H1 (cell line): ENCODE measurements at regions not wholly inside any gene's neighbourhood (a gene's known extent, or its start where the extent isn't known, plus 50 kb on each side); places are given as distances from the start of the nearest gene placed in this dataset.

ENCODE experiments used
- CTCF ChIA-PET: fragments of 300-600 bp; sonication (Branson Sonifier 250); formaldehyde crosslinking; loops from one replicate; lab custom pipeline; 2021; ENCODE audit not compliant: partially characterized antibody; lab: Charles Lee
- POLR2A ChIA-PET: fragments of 300-600 bp; sonication (Branson Sonifier 250); formaldehyde crosslinking; loops from one replicate; lab custom pipeline; 2021; ENCODE audit warnings: inconsistent platforms; ENCODE audit not compliant: partially characterized antibody; lab: Charles Lee
- DNase-seq, 2 experiments: peaks; one replicate each; pipeline versions ENCODE4 v3.0.0 to v3.0.0-alpha.2; 2010 to 2022; ENCODE audit warnings: low spot score in 2 of 2, low read depth in 1 of 2, mixed read lengths in 1 of 2
- FAIRE-seq: peaks from 2 replicates; lab custom pipeline; 2011; peaks lifted over from hg19 to GRCh38; lab: Jason Lieb, UNC
- H2AFZ ChIP-seq: 2 replicates; pipeline ENCODE4 v1.8.1; 2012; ENCODE audit warnings: low read length, inconsistent platforms
- H2AK5ac ChIP-seq: 2 replicates; pipeline ENCODE4 v1.6.1; 2013; ENCODE audit warnings: low read depth, low read length
- H2BK120ac ChIP-seq: replicated peaks from 2 replicates; pipeline ENCODE3; 2013; ENCODE audit warnings: low read depth, low read length, inconsistent platforms
- H2BK12ac ChIP-seq: 2 replicates; pipeline ENCODE4 v1.6.1; 2013; ENCODE audit warnings: low read depth, low read length
- H2BK15ac ChIP-seq: 2 replicates; pipeline ENCODE4 v1.6.1; 2013; ENCODE audit warnings: low read length
- H2BK20ac ChIP-seq: 2 replicates; pipeline ENCODE4 v1.6.1; 2013; ENCODE audit warnings: low read length
- H2BK5ac ChIP-seq: 2 replicates; pipeline ENCODE4 v1.6.1; 2013; ENCODE audit warnings: low read depth, low read length
- H3K14ac ChIP-seq: 2 replicates; pipeline ENCODE4 v1.6.1; 2013; ENCODE audit warnings: inconsistent platforms; ENCODE audit not compliant: insufficient read length
- H3K18ac ChIP-seq: 2 replicates; pipeline ENCODE4 v1.6.1; 2013; ENCODE audit warnings: low read length; ENCODE audit errors: extremely low read depth
- H3K23ac ChIP-seq: 2 replicates; pipeline ENCODE4 v1.6.1; 2013; ENCODE audit warnings: inconsistent platforms; ENCODE audit not compliant: insufficient read length
- H3K23me2 ChIP-seq: 2 replicates; pipeline ENCODE4 v1.6.1; 2013; ENCODE audit warnings: low read depth, low read length
- H3K27ac ChIP-seq: 2 replicates; pipeline ENCODE4 v1.6.1; 2011; ENCODE audit warnings: low read depth, low read length, inconsistent platforms
- H3K27me3 ChIP-seq, 4 experiments: replicated peaks in 1 of 4; 1 replicate in 1 of 4; 2 replicates in 3 of 4; pipeline versions ENCODE4 v1.6.1 to v1.8.1; 2011 to 2013; ENCODE audit warnings: low read length in 3 of 4, mild to moderate bottlenecking in 3 of 4, inconsistent platforms in 2 of 4, mixed read lengths in 2 of 4, moderate library complexity in 1 of 4; ENCODE audit not compliant: control insufficient read depth in 3 of 4, insufficient read depth in 3 of 4; ENCODE audit errors: extremely low read depth in 1 of 4
- H3K36me3 ChIP-seq, 4 experiments: 2 replicates each; pipeline versions ENCODE4 v1.6.1 to v1.8.1; 2011 to 2013; ENCODE audit warnings: mild to moderate bottlenecking in 4 of 4, low read length in 3 of 4, moderate library complexity in 2 of 4, control low read depth in 1 of 4, inconsistent platforms in 1 of 4; ENCODE audit not compliant: insufficient read depth in 4 of 4, control insufficient read depth in 2 of 4
- H3K4ac ChIP-seq: replicated peaks from 2 replicates; pipeline ENCODE3; 2013; ENCODE audit warnings: low read length, low read depth, mixed read lengths, inconsistent platforms; ENCODE audit not compliant: insufficient read length
- H3K4me1 ChIP-seq, 4 experiments: replicated peaks in 1 of 4; 1 replicate in 1 of 4; 2 replicates in 3 of 4; pipeline versions ENCODE4 v1.6.1 to v1.8.1; 2011 to 2013; ENCODE audit warnings: low read length in 3 of 4, inconsistent platforms in 2 of 4, mixed read lengths in 1 of 4; ENCODE audit not compliant: insufficient read depth in 4 of 4, control insufficient read depth in 3 of 4
- H3K4me2 ChIP-seq, 2 experiments: 2 replicates each; pipeline versions ENCODE4 v1.6.1 to v1.8.1; 2011 to 2013; ENCODE audit warnings: low read depth in 2 of 2, low read length in 2 of 2, control low read depth in 1 of 2, inconsistent platforms in 1 of 2, mild to moderate bottlenecking in 1 of 2; ENCODE audit not compliant: insufficient read depth in 1 of 2
- H3K4me3 ChIP-seq, 4 experiments: fragments of 200-600, 300-600 bp in 1 of 4; sonication (generic), shearing (Covaris generic), sonication (Bioruptor Twin) in 1 of 4; 2 replicates each; pipeline versions ENCODE4 v1.5.1 to v1.8.1; 2011 to 2016; ENCODE audit warnings: low read length in 4 of 4, low read depth in 3 of 4, control low read depth in 2 of 4, inconsistent platforms in 2 of 4, mild to moderate bottlenecking in 2 of 4, mixed read lengths in 1 of 4, moderate library complexity in 1 of 4; ENCODE audit not compliant: insufficient read depth in 2 of 4; ENCODE audit errors: extremely low read depth in 1 of 4
- H3K56ac ChIP-seq: replicated peaks from 2 replicates; pipeline ENCODE3; 2013; ENCODE audit warnings: low read depth, mild to moderate bottlenecking, mixed read lengths, low read length, inconsistent platforms; ENCODE audit not compliant: insufficient read length
- H3K79me1 ChIP-seq: 2 replicates; pipeline ENCODE4 v1.6.1; 2013; ENCODE audit warnings: low read depth, low read length, control low read depth
- H3K79me2 ChIP-seq, 2 experiments: 2 replicates each; pipeline versions ENCODE4 v1.6.1 to v1.8.1; 2012 to 2013; ENCODE audit warnings: low read length in 2 of 2, mild to moderate bottlenecking in 2 of 2, inconsistent platforms in 1 of 2; ENCODE audit not compliant: insufficient read depth in 2 of 2, control insufficient read depth in 1 of 2
- H3K9ac ChIP-seq, 4 experiments: replicated peaks in 1 of 4; 1 replicate in 1 of 4; 2 replicates in 3 of 4; pipeline versions ENCODE4 v1.6.1 to v1.8.1; 2011 to 2013; ENCODE audit warnings: low read depth in 3 of 4, low read length in 3 of 4, control low read depth in 2 of 4, mild to moderate bottlenecking in 2 of 4, moderate library complexity in 2 of 4, inconsistent platforms in 1 of 4; ENCODE audit errors: extremely low read depth in 1 of 4
- H3K9me3 ChIP-seq, 2 experiments: 2 replicates each; pipeline versions ENCODE4 v1.6.1 to v1.8.1; 2012 to 2013; ENCODE audit warnings: mild to moderate bottlenecking in 2 of 2, moderate library complexity in 2 of 2, control low read depth in 1 of 2, inconsistent platforms in 1 of 2, low read depth in 1 of 2, low read length in 1 of 2, mixed read lengths in 1 of 2; ENCODE audit not compliant: insufficient read depth in 2 of 2
- H4K20me1 ChIP-seq, 2 experiments: replicated peaks in 1 of 2; 2 replicates each; pipeline versions ENCODE3 to v1.8.1; 2011 to 2013; ENCODE audit warnings: inconsistent platforms in 2 of 2, low read length in 2 of 2, mild to moderate bottlenecking in 1 of 2; ENCODE audit not compliant: insufficient read depth in 2 of 2, control insufficient read depth in 1 of 2
- H4K5ac ChIP-seq: 2 replicates; pipeline ENCODE4 v1.6.1; 2013; ENCODE audit warnings: low read length, low read depth, mixed read lengths, inconsistent platforms; ENCODE audit not compliant: insufficient read length
- H4K8ac ChIP-seq: 2 replicates; pipeline ENCODE4 v1.8.0; 2013; ENCODE audit warnings: mild to moderate bottlenecking, moderate library complexity, low read length, inconsistent platforms; ENCODE audit not compliant: insufficient read depth; ENCODE audit errors: extremely low read depth
- H4K91ac ChIP-seq: replicated peaks from 2 replicates; pipeline ENCODE3; 2013; ENCODE audit warnings: low read length, mixed read lengths, inconsistent platforms; ENCODE audit not compliant: insufficient read length
- BCL11A ChIP-seq, 2 experiments: IDR thresholded peaks; one replicate each; pipeline ENCODE4 v1.6.1; 2011; ENCODE audit warnings: low read depth in 2 of 2, low read length in 2 of 2, mild to moderate bottlenecking in 2 of 2
- CBX5 ChIP-seq: fragments of 300-800, 300-1000 bp; sonication (generic); IDR thresholded peaks from 2 replicates; pipeline ENCODE4 v1.7.1; 2016; ENCODE audit warnings: antibody characterized with exemption, low read length, low read depth
- CEBPB ChIP-seq: IDR thresholded peaks from 2 replicates; pipeline ENCODE4 v1.6.1; 2012; ENCODE audit warnings: low read depth, low read length
- CHD2 ChIP-seq: IDR thresholded peaks from 2 replicates; pipeline ENCODE4 v1.6.1; 2012; ENCODE audit warnings: low read length, improper control_type of control experiment
- EGR1 ChIP-seq: IDR thresholded peaks from 2 replicates; pipeline ENCODE4 v1.6.1; 2011; ENCODE audit warnings: low read depth, low read length, borderline replicate concordance
- EZH2 ChIP-seq: fragments of 200-600 bp; sonication (generic); IDR thresholded peaks from 2 replicates; pipeline ENCODE4 v1.7.1; 2012; ENCODE audit warnings: low read depth, mild to moderate bottlenecking, moderate library complexity, low read length, inconsistent platforms; ENCODE audit not compliant: severe bottlenecking
- JUND ChIP-seq: IDR thresholded peaks from 2 replicates; pipeline ENCODE4 v1.6.1; 2011; ENCODE audit warnings: mild to moderate bottlenecking, improper control_type of control experiment, low read length
- KDM5A ChIP-seq: fragments of 200-600 bp; IDR thresholded peaks from 2 replicates; pipeline ENCODE4 v1.7.1; 2012; ENCODE audit warnings: mild to moderate bottlenecking, low read length, inconsistent platforms, mixed read lengths
- POU5F1 ChIP-seq: IDR thresholded peaks from 2 replicates; pipeline ENCODE4 v1.6.1; 2011; ENCODE audit warnings: low read depth, mild to moderate bottlenecking, low read length, moderate library complexity
- SAP30 ChIP-seq: fragments of 300-600 bp; sonication (generic); IDR thresholded peaks from 2 replicates; pipeline ENCODE4 v1.7.1; 2012; ENCODE audit warnings: low read length, moderate library complexity, mild to moderate bottlenecking, inconsistent platforms; ENCODE audit not compliant: insufficient read depth, insufficient replicate concordance
- SIX5 ChIP-seq: IDR thresholded peaks from 2 replicates; pipeline ENCODE4 v1.6.1; 2011; ENCODE audit warnings: mild to moderate bottlenecking, low read depth, low read length
- SP2 ChIP-seq: IDR thresholded peaks from 2 replicates; pipeline ENCODE4 v1.6.1; 2012; ENCODE audit warnings: mild to moderate bottlenecking, low read length, inconsistent platforms
- TAF1 ChIP-seq: IDR thresholded peaks from 2 replicates; pipeline ENCODE4 v1.6.1; 2011; ENCODE audit warnings: mild to moderate bottlenecking, low read depth, low read length
- TAF7 ChIP-seq: optimal IDR thresholded peaks from 2 replicates; pipeline ENCODE3; 2011; ENCODE audit warnings: low read depth, mild to moderate bottlenecking, inconsistent platforms, low read length, moderate library complexity, borderline replicate concordance
- TBP ChIP-seq: IDR thresholded peaks from 2 replicates; pipeline ENCODE4 v1.6.1; 2011; ENCODE audit warnings: low read depth, low read length, improper control_type of control experiment
- YY1 ChIP-seq: IDR thresholded peaks from 2 replicates; pipeline ENCODE4 v1.6.1; 2011; ENCODE audit warnings: low read depth, mild to moderate bottlenecking, low read length
- ZNF274 ChIP-seq: IDR thresholded peaks from 2 replicates; pipeline ENCODE4 v1.7.0; 2012; ENCODE audit warnings: low read length, borderline replicate concordance; ENCODE audit errors: extremely low read depth
- WGBS, 2 experiments: shearing (Covaris generic) in 1 of 2; methylation state at CpG; one replicate each; pipeline versions ENCODE4 v1.1.6 to v1.1.7; 2013 to 2015; ENCODE audit warnings: low lambda C conversion rate in 2 of 2, mixed read lengths in 2 of 2, inconsistent platforms in 1 of 2, low coverage in 1 of 2, missing lambda C conversion rate in 1 of 2; ENCODE audit not compliant: insufficient replicate concordance in 2 of 2, insufficient coverage in 1 of 2, insufficient read length in 1 of 2; ENCODE audit errors: extremely low coverage in 1 of 2, missing lambda C conversion rate in 1 of 2; 5-methylcytosine and 5-hydroxymethylcytosine counted together

DNA sequence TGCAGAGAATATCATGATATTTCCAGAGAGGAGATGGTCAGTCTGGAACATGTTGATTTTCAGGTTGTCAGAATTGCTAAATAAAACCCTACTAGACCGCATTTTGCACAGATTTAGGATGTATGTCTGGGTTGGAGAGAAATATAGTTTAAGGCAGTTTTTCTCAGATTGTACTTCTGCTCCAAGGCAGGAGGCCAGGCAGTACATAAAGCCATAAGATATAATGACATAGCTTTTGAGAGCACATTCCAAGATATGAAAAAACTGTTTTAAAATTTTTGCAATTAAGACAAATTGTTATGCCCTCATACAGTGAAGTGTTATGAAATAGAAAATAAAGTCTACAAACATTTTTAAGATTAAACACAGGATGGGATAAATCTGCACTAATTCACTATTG lies 301.8 kb upstream of the CBLB start:
- Histone ChIP-seq H3K27me3 (no peaks in the 10 kb centered on the region), H2BK20ac (no peak overlapping the region), H3K4ac (no peak overlapping the region), H2AK5ac (no peak overlapping the region), H3K23me2 (no peaks in the 10 kb centered on the region), H2BK120ac (no peak overlapping the region), H3K79me1 (no peaks in the 10 kb centered on the region), H3K4me3 (no peak overlapping the region), H3K56ac (no peak overlapping the region), H3K18ac (no peak overlapping the region), H3K4me2 (no peak overlapping the region), H3K9ac (no peak overlapping the region), H3K9me3 (no peaks in the 10 kb centered on the region), H3K23ac (no peak overlapping the region), H3K36me3 (no peaks in the 10 kb centered on the region), H3K27ac (no peak overlapping the region), H4K20me1 (no peaks in the 10 kb centered on the region), H2BK15ac (no peak overlapping the region), H2BK12ac (no peak overlapping the region), H3K4me1 (peaks cover 0 to 7% (median 2%) of the 10 kb centered on the region in 4 experiments; a peak in 2 of 7 replicates), H4K5ac (no peak overlapping the region), H3K79me2 (no peaks in the 10 kb centered on the region), H3K14ac (no peak overlapping the region), H4K91ac (no peak overlapping the region), H2BK5ac (no peak overlapping the region), H4K8ac (no peak overlapping the region)
- DNase-seq, result no peak
- POLR2A ChIA-PET, result no interaction called here
- FAIRE-seq, result no peak
- 95% methylated on average over 1 of the region's 1 CpG; no CpG with 5 or more reads in 1 of the 2 experiments for WGBS, 2 experiments
- no peak for TF ChIP-seq EZH2
- no peak for TF ChIP-seq TAF7
- no peak for TF ChIP-seq CHD2
- TF ChIP-seq BCL11A (IDR thresholded peaks at IDR 0.05; ENCODE audit: low read depth in 2 of 2, low read length in 2 of 2), result no peak
- TF ChIP-seq CEBPB, result no peak
- TF ChIP-seq JUND, result no peak
- TF ChIP-seq TBP, result no peak
- no peak for TF ChIP-seq ZNF274
- TF ChIP-seq SP2, result no peak
- TF ChIP-seq TAF1, result no peak
- no peak for TF ChIP-seq SAP30
- TF ChIP-seq YY1, result no peak
- no peak for TF ChIP-seq EGR1
- TF ChIP-seq CBX5, result no peak
- no peak for TF ChIP-seq SIX5
- TF ChIP-seq KDM5A, result no peak
- no peak for TF ChIP-seq POU5F1
- TF ChIP-seq, all 59 proteins: peak for 0
- H2AFZ ChIP-seq, result no peak overlapping the region
- CTCF ChIA-PET, result no interaction called here
